ENCODE measurements at regions not wholly inside any gene's neighbourhood (a gene's known extent, or its start where the extent isn't known, plus 50 kb on each side); places are given as distances from the start of the nearest gene placed in this dataset.

DNA sequence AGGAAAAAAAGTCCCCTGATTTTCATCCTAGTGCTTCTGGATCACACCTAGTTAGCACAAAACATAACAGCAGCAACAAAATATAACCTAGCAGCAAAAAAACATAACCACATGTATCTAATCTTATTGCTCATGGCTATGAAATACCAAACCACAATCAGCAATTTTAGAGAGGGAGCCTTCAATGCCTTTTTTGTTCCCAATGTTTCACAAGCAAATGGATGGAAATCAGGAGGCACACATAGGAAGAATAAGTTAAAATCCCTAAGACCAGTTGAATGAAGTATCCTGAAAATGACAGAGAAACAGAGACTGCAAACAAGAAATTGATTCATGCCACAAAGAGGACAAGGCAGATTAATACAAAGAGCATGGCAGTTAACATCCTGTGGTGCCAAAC is 361.6 kb downstream of the GPM6A start:
- Histone ChIP-seq H3K27me3 (replicated peaks; ENCODE audit: insufficient read depth, low read depth, low read length, poor library complexity) (no peaks in the 10 kb centered on the region), H3K27ac (ENCODE audit: low read depth, low read length, poor library complexity, severe bottlenecking) (no peak overlapping the region), H3K36me3 (ENCODE audit: insufficient read depth, low read length, poor library complexity, severe bottlenecking) (no peaks in the 10 kb centered on the region), H3K4me3 (ENCODE audit: low read depth, low read length, poor library complexity, severe bottlenecking) (no peak overlapping the region), H3K4me1 (ENCODE audit: insufficient read depth, low read length, poor library complexity, severe bottlenecking) (no peaks in the 10 kb centered on the region), H3K9me3 (ENCODE audit: low read depth, low read length, poor library complexity, severe bottlenecking) (no peaks in the 10 kb centered on the region)
- CTCF ChIA-PET, result no interaction called here
- POLR2A ChIA-PET (ENCODE audit: low non-redundant PET), result no interaction called here
- intact Hi-C loops (cut with micrococcal nuclease; ENCODE audit: unreplicated experiment), result no loop called here
- no TSS peak for BruUV-seq (replicated peaks)
- no peak for DNase-seq (ENCODE audit: low spot score)
- TF ChIP-seq, protein P1, sequence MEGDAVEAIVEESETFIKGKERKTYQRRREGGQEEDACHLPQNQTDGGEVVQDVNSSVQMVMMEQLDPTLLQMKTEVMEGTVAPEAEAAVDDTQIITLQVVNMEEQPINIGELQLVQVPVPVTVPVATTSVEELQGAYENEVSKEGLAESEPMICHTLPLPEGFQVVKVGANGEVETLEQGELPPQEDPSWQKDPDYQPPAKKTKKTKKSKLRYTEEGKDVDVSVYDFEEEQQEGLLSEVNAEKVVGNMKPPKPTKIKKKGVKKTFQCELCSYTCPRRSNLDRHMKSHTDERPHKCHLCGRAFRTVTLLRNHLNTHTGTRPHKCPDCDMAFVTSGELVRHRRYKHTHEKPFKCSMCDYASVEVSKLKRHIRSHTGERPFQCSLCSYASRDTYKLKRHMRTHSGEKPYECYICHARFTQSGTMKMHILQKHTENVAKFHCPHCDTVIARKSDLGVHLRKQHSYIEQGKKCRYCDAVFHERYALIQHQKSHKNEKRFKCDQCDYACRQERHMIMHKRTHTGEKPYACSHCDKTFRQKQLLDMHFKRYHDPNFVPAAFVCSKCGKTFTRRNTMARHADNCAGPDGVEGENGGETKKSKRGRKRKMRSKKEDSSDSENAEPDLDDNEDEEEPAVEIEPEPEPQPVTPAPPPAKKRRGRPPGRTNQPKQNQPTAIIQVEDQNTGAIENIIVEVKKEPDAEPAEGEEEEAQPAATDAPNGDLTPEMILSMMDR (conservative IDR thresholded peaks at IDR 0.05; ENCODE audit: low read depth, low read length), result no peak
- no peak for TF ChIP-seq EZH2 (IDR thresholded peaks at IDR 0.05; ENCODE audit: borderline replicate concordance, low read depth, low read length, poor library complexity, severe bottlenecking)

DNA sequence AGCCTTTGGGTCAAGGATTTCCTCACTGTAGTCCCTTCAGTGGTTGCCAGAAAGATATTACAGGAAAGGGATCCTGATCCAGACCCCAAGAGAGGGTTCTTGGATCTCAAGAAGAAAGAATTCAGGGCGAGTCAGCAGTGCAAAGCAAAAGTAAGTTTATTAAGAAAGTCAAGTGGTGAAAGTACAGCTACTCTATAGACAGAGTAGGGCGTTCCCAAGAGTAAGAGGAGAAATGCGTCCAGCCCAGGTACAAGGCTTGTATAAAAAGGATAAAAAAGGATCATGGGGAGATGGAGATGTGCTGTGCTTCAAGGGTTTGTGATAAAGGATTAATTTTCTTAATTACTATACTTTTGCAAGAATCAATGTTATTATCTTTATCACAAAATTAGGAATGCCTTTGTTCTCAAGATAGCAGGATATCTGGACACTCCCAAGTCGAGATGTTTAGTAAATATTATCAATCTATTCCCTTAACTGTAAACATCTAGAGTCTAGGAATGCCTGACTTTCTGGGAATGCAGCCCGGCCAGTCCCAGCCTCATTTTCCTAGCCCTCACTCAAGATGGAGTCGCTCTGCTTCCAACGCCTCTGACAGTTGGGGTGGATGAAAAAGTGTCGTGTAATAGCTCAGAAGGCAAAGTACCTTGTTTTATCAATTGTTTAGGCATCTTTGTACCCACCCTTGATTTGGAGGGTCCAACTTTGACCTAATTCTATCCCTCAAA is 360.7 kb downstream of the GPM6A start:
- ChIA-PET CTCF (no interaction called here), POLR2A (ENCODE audit: low non-redundant PET) (no interaction called here)
- H3K27me3 ChIP-seq (replicated peaks; ENCODE audit: insufficient read depth, low read depth, low read length, poor library complexity), result no peaks in the 10 kb centered on the region
- H3K4me3 ChIP-seq (ENCODE audit: low read depth, low read length, poor library complexity, severe bottlenecking), result no peak overlapping the region
- no peaks in the 10 kb centered on the region for H3K36me3 ChIP-seq (ENCODE audit: insufficient read depth, low read length, poor library complexity, severe bottlenecking)
- TF ChIP-seq EZH2 (IDR thresholded peaks at IDR 0.05; ENCODE audit: borderline replicate concordance, low read depth, low read length, poor library complexity, severe bottlenecking), result no peak
- TF ChIP-seq, protein P1 (conservative IDR thresholded peaks at IDR 0.05; ENCODE audit: low read depth, low read length), result no peak
- no TSS peak for BruUV-seq (replicated peaks)
- H3K4me1 ChIP-seq (ENCODE audit: insufficient read depth, low read length, poor library complexity, severe bottlenecking), result no peaks in the 10 kb centered on the region
- no peak for DNase-seq (ENCODE audit: low spot score)
- H3K27ac ChIP-seq (ENCODE audit: low read depth, low read length, poor library complexity, severe bottlenecking), result no peak overlapping the region
- no peaks in the 10 kb centered on the region for H3K9me3 ChIP-seq (ENCODE audit: low read depth, low read length, poor library complexity, severe bottlenecking)
- intact Hi-C loops (cut with micrococcal nuclease; ENCODE audit: unreplicated experiment), result no loop called here

DNA sequence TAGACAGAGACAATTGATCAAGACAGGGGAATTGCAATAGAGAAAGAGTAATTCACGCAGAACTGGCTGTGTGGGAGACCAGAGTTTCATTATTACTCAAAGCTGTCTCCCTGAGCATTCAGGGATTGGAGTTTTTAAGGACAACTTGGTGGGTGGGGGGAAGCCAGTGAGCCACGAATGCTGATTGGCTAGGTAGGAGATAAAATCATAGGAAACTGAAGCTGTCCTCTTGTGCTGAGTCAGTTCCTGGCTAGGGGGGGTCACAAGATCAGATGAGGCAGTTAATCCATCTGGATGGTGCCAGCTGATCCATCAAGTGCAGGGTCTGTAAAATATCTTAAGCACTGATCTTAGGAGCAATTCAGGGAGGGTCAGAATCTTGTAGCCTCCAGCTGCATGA is 358.6 kb downstream of the GPM6A start:
- H3K27ac ChIP-seq (ENCODE audit: low read depth, low read length, poor library complexity, severe bottlenecking), result no peak overlapping the region
- intact Hi-C loops (cut with micrococcal nuclease; ENCODE audit: unreplicated experiment), result no loop called here
- TF ChIP-seq EZH2 (IDR thresholded peaks at IDR 0.05; ENCODE audit: borderline replicate concordance, low read depth, low read length, poor library complexity, severe bottlenecking), result no peak
- TF ChIP-seq, protein P1 (conservative IDR thresholded peaks at IDR 0.05; ENCODE audit: low read depth, low read length), result no peak
- no peaks in the 10 kb centered on the region for H3K27me3 ChIP-seq (replicated peaks; ENCODE audit: insufficient read depth, low read depth, low read length, poor library complexity)
- ChIA-PET POLR2A (ENCODE audit: low non-redundant PET) (no interaction called here), CTCF (no interaction called here)
- H3K4me3 ChIP-seq (ENCODE audit: low read depth, low read length, poor library complexity, severe bottlenecking), result no peak overlapping the region
- H3K36me3 ChIP-seq (ENCODE audit: insufficient read depth, low read length, poor library complexity, severe bottlenecking), result no peaks in the 10 kb centered on the region
- H3K4me1 ChIP-seq (ENCODE audit: insufficient read depth, low read length, poor library complexity, severe bottlenecking), result no peaks in the 10 kb centered on the region
- H3K9me3 ChIP-seq (ENCODE audit: low read depth, low read length, poor library complexity, severe bottlenecking), result no peaks in the 10 kb centered on the region
- no peak for DNase-seq (ENCODE audit: low spot score)
- BruUV-seq (replicated peaks), result no TSS peak
